NAMALWA (cell line): ENCODE measurements at regions not wholly inside any gene's neighbourhood (a gene's known extent, or its start where the extent isn't known, plus 50 kb on each side); places are given as distances from the start of the nearest gene placed in this dataset.
"Not testable (repeated sequence)": the region's sequence is repeated elsewhere in the genome, so short reads cannot be mapped to it uniquely, and the experiment has no call there.

ENCODE experiments used
- DNase-seq: peaks from one replicate; pipeline ENCODE4 v3.0.0-alpha.2; 2015; ENCODE audit warnings: low spot score

DNA sequence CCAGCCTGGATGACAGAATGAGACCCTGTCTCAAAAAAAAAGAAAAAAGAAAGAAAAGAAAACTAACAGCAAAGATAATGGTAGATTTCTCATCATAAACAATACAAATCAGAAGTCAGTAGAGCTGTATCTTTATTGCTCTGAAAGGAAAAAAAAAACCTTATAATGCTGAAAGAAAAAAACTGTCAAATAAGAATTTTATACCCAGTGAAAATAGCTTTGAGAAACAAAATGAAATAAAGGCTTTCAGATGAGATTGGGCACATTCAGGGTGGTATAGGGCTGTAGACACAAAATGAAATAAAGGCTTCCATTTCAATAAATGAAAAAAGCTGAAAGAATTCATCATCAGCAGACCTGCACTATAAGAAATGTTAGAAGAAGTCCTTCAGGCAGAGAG, 105.0 kb upstream of the FOXN3 start:
- DNase-seq: no peak

DNA sequence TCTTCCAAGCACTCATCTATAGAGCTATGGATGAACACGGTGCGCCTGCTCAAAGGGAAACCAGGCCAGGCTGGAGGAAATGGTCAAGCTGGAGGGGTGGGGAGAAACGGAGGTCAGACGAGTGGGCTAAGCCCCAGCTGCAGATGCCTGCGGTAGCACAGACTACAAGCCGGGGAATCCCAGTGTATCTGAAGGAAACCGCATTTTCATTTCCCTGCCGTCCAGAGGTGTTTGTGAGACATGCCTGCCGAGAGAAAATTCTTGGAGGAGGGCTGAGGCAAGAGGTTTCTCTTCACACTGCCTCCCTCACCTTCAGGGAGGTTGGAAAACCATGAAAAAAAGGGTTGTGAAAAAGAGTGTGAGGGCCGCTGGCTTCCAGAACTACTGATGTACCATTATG, 102.0 kb upstream of the FOXN3 start:
- no peak for DNase-seq

DNA sequence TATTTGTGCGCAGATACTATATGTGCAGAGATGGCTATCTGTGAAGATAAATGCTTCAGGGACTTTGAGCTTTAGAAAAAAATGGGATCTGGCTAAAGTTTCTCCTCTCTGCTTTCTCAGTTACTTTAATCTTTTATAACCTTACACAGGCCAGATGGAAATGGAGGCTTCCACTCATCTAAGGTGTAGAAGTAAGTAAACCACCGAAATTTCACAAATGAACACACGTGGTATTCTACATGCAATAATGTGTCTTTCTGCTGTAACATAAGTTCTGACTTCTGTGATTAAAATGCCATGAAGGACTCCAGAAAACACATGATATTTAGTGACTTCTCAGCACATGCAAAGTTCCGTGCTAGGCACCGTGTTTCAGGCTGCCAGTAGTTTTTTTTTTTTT, 99.1 kb upstream of the FOXN3 start:
- DNase-seq: no peak

DNA sequence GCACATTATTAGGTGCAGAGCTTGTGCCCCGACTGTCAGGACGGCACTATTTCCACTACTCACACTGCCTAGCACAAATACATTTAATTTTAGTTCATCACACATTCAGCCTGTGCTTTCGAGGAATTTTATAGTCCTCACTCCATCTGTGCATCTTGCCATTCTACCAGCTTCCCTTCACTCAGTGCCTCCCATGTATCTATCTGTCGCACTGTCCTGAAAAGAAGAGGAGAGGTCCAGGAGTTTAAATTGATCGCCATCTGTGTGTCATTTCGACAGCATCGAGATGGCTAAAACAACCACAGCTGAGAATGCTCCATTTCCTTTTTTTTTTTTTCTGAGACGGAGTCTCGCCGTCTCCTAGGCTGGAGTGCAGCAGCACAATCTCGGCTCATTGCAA, 97.6 kb upstream of the FOXN3 start:
- DNase-seq: no peak

DNA sequence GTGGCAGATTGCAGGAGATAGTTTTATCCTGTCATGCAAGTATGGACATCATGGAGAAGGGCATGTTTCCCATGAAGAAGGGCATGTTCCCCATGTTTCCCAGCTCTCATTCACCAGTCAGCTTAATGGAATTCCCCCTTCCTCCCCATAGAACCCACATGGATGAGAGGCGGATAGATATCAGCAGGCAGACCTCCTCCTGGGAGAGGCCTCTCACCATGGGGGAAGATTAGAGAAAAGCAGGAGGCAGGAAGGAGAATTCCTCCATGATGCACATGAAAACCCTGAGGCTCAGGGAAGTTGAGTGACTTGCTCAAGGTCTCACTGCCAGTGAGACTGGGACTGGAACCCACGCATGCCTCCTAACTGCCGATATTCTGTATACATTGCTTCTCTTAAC, 92.9 kb upstream of the FOXN3 start:
- DNase-seq: no peak

DNA sequence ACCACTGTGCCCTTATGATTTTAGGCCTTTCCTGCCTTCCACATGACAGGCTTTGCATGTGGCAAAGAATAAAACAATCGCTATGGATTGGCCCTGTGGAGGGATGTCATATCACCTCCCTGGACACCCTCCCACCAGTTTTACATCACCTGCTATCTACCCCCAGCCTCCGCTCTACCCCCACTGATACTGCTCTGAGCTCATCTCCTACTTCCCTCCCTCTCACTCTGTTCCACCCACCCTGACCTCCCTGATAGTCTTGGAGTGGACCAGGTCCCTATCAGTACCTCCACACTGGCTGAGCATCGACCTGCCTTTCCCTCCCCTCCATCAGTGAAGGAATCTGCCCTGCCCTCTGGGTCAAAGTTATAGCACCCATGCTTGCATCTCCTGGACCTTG, 91.8 kb upstream of the FOXN3 start:
- DNase-seq: no peak

DNA sequence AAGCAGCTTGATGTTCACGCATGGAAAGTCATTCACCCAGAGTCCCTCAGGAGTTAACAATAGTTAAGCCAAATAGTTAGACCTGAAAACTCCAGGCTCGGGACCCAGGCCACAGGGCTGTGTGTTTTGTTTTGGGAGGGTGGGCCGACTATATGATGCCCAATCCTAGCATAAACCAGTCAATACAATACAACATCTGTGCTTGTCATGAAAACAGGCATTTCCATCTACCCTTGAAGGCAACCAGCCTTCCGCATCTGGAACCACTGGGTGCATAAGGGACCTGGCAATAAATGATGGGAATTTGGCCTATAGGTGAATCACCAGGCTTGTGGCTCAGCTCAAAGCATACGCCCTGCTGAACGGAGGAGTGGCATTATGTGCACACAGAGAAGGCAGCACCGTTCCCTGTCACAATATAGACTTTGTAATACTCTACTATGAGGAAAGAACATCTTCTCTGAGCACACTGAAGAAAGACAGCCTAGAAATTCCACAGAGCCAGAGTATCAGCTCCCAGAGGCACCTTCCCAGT, 91.0 kb upstream of the FOXN3 start:
- no peak for DNase-seq

DNA sequence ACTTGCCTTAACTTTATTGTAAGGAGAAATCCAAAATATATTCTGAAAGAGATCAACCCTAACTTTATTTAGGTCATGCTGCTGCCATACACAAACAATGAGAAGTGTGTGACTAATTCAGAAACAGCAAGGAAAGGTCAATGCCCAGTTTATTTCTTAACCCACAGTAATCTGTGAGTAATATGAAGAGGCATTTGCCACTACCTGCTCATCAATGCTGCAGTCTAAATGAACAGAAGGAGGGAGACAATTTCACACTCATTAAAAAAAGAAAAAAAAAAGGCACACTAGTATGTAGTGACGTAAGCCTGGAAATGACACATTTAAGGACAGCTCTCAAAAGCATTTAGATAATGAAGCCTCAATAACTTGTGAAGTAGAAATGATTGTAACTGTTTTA, 90.5 kb upstream of the FOXN3 start:
- no peak for DNase-seq

DNA sequence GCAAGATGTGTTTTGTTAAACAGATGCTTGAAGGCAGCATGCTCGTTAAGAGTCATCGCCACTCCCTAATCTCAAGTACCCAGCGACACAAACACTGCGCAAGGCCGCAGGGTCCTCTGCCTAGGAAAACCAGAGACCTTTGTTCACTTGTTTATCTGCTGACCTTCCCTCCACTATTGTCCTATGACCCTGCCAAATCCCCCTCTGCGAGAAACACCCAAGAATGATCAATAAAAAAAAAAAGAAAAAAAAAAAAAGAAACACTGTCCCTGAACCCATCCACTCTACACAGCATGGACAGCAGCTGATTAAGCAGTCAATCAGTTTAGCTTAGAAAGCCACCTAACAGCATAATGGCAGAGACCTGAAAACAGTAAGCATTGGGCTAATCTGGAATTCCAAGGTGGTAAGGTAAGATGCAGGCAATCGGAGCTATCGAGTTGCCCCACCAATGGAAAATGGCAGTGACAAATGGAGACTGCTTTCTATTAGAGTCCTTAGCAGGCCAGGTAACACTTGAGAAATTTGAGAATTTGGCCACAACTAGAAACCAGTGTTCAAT, 89.9 kb upstream of the FOXN3 start:
- DNase-seq: not testable (repeated sequence)

DNA sequence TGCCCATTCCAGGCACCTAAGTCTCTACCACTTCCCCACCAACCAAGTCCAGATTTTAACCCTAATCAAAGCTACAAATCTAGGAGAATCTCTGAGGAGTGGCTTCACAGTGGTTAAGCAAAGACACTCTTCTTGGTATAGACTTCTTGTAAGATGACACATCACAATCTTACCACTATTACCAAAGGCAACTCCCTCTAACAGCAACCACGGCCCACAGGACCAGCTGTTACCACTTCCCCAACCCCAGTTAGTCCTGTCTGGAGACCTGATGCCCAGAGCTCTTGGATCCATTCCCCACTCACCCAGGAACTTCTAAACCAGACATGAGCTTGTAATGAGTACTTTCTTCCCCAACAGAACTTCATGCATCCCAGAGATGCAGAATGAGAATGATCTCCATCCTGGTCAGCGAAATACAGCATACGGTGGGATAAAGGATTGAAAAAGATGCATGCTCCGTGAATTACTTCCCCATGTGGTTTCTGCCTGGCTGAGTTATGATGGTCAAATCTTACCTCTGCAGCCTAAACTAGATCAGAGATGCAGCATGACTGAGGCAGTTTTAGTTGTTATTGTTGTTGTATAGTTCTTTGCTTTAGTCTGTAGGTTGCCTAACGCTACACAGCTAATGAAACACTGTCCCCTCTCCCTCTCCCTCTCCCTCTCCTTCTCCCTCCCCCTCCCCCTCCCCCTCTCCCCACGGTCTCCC, 87.7 kb upstream of the FOXN3 start:
- DNase-seq: no peak

DNA sequence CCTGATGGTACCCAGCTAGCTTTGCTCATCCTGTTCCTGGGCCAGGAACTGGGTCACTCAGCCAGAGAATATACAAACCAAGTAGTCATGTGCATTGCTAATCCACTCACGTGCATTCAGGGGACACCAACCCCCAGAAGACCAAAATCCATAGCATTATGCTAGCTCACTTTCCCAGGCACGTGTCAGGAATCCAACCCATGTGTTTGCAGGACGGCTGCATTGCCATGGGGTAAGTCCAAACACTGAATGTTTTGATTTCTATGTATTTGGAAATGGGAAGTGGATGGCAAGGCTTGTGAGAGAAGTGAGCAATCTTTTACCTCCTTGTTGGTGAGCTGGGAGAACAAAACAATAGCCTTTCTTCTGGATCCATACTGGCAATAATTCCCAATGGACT, 87.1 kb upstream of the FOXN3 start:
- DNase-seq: no peak

DNA sequence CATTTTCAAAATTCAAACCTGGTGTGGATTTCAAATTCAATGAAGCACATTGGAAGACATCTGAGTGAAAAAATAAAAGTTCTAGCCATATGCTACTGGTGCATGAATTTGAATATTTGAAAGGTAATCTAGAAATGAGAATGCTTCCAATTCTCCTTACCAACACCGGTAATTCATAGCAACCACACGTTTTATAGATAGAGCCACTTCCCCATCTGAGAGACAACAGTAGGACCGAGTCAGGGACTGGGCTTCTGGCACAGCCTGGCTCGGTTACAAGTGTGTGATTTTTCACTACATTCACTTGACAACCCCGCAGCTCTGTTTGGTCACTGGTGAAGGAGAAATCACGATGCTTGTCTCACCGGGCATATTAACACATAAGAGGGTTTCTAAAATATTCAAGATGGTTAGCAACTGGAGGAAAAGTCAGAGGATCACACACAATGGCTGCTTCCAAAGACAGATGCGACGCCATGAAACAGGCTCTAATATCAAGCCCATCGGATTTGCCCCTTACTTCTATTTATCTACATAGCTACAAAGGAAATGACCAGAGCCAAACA, 86.5 kb upstream of the FOXN3 start:
- no peak for DNase-seq

DNA sequence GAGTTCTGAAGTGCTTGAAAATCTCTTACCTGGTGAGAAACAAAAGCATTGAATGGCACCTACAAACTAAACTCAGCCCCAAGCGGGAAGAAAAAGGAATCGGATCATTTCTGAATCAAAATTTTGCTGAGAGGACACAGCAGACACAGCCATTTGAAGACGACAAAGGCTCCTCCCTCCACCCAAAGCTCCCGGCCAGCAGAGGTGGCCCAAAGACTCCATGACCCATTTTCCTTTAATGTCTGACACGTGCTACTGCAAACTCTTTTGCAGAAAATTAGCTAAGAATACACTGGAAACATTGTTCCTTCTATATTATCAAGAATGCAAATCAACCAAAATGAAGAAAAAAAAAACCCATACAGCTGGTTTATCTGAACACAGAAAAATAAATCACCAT, 85.9 kb upstream of the FOXN3 start:
- no peak for DNase-seq

DNA sequence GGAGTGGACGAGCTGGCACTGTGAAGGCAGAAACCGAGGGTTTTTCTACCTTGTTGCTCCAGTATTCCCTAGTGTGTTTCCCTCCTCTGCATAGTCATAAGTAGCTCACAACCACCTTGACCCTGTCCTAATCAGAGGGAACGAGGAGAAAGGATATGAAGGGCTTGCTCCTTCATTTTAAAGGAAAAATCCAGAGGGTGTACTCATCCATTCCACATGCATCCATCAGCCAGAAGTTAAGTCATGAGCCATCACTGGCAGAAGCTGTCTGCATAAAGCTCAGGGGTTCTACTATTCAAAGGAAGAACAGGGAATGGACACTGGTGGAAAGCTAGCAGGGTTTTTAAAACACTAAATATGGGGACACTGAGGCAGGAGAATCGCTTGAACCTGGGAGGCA, 84.3 kb upstream of the FOXN3 start:
- no peak for DNase-seq

DNA sequence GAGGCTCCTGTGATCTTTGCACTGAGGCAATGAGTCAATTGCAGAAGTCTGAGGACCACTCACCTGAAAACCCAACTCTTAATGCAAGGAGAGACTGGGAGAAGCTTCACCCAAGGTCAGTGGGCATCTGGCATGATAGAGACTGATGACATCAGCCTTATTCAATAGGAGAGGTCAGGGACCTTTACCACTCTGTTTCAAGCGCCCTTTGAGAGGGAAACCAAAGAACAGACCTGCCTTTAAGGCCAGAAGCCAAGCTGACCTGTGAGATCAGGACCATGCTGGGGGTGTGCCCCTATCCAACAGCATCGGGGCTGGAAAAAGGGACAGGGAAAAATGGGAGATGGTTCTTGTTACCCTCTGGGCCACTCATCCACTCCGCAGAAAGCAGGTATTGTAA, 83.3 kb upstream of the FOXN3 start:
- DNase-seq: no peak

DNA sequence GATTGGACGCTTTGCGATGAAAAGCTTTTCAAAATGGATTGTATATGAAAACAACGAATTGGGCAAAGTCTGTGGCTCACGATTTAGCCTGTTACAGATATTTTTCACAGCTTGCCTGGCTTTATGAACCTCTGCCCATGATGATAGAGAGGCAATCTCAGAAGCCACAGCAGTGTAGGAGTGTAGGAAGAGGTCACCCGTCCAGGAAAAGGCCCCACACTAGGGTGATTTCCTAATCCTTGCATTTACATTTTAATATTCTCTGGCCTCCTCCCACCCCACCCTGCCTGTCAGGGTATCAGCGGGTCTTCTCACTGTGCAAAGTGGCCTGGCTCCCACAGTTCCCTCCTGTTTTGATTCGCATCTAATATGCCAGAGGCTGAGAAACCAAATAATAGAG, 81.8 kb upstream of the FOXN3 start:
- DNase-seq: no peak

DNA sequence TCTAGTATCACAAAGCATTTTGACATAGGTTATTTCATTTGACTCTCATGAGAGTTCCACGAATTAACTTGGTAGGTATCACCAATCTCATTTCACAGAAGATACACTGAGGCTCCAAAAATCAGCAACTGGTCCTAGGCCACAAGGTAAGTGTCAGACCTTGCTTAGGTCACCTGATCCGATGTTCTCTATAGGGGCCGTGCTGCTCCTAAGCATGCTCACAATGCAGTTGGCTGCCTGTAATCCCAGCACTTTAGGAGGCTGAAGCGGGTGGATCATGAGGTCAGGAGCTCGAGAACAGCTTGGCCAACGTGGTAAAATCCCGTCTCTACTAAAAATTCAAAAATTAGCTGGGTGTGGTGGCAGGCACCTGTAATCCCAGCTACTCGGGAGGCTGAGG, 78.7 kb upstream of the FOXN3 start:
- DNase-seq: no peak

DNA sequence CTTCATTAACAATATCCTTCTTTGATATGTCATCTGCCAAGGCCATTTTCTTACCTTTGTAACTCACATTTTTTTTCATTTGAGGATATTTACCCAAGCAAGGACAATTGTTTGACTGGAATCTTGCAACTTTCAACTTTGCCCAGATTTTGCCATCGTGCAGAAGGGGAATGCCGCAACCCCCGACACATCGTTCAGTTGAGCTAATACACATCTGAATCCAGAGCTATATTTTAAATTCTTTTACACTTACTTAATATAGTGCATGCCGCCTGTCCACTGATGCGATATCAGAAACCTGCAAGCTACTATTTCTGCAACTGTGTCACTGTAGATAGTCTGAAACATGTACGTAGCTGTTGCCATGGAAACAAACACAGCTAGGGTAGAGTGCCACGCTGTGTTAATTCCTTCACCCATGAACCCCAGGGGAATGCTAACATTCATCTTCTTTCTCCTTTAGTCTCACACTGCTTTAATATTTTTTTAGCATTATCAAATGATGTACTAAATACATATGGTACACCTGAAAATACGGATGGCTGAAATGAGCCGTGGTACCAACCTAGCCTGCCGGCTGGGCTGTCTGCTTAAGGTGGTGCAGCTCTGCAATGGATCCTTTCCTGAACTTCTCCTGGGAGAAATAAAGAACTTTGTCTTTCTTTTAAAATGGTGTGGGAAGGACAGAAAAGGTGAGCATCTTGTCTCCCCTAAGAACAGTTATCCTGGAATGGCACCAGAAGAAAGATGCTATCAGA, 77.0 kb upstream of the FOXN3 start:
- DNase-seq: peak; percentile 72

DNA sequence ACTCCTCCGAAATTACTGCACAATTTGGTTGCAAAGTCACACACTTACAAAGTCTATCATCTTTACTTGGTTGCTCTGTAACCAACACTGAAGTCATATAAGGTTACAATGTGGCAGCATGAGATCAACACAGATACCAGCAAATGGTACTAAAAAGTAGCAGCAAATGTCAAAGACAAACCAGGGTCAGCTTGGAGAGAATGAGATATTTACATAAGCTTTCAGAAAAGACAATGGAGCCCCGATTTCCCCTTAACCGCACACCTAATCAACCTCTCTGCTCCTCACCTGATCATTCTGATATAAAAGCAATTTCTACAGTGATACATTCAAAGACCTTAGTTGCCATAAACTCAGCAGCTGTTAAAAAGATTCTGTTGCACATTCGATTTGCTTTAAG, 76.4 kb upstream of the FOXN3 start:
- no peak for DNase-seq

DNA sequence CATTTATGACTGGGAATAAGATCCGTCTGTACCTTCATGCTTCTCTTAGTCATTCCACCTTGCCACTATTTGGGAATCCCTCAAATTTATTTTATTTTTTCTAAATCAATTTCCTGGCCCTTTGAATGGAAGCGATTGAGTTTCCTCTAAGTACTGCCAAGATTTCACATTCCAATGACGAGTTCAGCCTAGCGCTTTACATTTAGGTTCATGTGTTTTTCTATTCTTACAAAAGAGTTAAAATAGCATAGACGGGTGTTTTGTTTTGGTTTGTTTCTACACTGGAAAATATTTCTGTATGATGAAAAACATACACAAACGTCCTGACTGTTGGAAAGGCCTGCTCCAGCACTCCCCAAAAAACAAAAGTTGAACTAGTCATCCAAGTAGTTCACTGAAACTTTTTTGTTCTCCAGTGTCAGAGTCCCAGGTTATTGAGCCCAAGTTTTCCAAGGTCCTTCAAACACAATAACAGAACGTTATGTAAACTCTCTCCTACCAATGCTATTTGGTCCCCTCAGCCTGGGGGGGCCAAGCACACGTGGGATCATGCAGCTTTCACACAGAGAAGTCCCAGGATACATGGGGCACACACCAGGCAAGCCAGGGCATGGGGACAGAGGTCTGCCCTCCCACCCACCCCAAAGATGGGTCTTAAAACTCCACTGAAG, 74.8 kb upstream of the FOXN3 start:
- DNase-seq: no peak

DNA sequence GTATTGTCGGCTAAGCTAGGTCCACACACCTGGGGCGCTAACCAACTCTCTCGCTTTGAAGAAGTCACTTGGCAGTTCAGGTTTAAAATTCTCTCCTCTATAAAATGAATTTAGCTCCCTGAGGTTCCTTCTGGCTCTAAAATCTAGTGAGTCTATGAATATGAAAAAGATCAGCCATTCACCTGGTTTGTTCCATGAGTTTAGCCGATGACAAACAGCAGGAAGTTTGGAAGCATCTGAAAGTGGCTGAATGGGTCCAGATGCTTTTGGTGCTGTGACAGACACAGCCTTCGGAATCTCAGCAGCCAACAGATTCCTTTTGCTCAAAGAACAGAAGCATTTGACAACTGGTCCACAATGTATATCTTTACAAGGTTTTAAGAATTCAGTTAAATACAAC, 73.4 kb upstream of the FOXN3 start:
- no peak for DNase-seq

DNA sequence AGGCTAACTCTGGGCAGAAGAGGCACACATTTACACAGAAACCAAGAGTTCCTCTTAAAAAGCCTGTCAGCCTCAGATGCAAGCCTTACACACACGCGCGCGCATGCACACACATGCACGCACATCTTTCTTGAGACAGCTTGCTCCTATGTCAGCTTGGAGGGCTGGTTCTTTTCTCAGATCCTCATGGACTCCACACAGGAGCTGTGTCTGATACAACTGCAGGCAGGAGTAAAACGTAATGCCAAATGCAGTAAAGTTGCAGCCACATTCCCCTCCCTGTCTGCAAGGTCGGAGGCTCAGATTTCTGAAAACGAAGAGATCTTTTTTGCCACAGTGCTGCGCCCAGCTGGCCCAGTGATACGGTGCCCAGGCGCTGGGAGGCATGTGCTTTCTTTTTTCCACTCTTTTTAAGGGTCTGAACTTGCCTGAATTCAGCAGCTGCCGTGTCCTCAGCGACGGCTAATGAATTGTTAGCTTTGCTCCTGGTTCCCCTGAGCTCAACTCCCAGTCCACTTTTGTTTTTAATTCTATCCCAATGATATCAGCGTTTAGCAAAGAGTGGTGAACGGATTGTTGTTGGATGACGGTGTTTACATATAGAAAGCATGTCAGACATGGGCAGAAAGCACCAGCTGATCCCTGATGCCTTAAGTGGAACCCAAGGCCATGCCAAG, 72.9 kb upstream of the FOXN3 start:
- DNase-seq: no peak
